GM18508 (cell line): ENCODE measurements at regions not wholly inside any gene's neighbourhood (a gene's known extent, or its start where the extent isn't known, plus 50 kb on each side); places are given as distances from the start of the nearest gene placed in this dataset.

Experiments
- ATAC-seq: cut with Tn5 transposase; IDR thresholded peaks from one replicate; pipeline ENCODE4 v1.9.1; 2021; ENCODE audit warnings: moderate number of reproducible peaks; ENCODE audit not compliant: insufficient read depth, unreplicated experiment

GRCh38 chr5:58046371-58046770 is 413.5 kb downstream of the PLK2 start:
- ATAC-seq = no peak

DNA sequence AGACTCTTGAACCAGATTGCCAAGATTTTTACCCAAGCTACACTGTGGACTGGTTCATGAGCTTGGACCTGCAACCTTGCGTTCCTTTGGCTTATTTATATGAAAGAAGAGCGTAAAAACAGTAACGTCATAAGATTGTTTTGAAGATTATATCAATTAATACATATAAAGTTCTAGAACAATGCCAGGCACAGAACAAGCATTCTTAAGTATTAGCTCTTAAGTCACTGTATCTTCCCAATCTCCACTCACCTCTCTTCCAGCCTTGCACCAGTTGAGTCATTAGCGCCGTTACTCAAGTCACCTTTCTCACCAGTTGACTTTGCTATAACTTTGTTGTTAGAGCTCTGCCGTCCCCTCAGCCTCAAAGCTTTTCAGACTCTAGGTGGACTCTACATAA is 415.7 kb downstream of the PLK2 start:
- no peak for ATAC-seq

- ATAC-seq = no peak
These were observed 416.6 kb downstream of the PLK2 start for GRCh38 chr5:58043032-58043945.

- no peak for ATAC-seq
These were observed 418.0 kb downstream of the PLK2 start for GRCh38 chr5:58041884-58042283.

DNA sequence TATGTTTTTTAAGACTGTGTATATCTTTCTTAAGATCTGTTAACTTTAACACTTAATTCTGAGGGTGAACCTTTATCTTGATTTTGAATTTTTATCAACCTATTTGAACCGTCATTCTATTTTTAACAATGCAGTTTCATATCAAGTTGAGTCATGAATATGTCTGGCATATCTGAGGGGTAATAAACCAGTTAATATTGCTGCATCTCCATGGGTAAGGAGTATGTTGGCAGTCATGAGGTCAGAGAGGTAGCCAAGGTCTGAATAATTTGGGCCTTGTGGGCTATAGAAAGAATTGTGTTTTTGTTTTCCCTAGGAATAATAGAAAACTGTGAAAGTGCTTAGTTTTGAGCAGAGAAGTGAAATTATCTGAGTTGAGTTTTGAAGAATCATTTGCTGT is 419.0 kb downstream of the PLK2 start:
- ATAC-seq = no peak

DNA sequence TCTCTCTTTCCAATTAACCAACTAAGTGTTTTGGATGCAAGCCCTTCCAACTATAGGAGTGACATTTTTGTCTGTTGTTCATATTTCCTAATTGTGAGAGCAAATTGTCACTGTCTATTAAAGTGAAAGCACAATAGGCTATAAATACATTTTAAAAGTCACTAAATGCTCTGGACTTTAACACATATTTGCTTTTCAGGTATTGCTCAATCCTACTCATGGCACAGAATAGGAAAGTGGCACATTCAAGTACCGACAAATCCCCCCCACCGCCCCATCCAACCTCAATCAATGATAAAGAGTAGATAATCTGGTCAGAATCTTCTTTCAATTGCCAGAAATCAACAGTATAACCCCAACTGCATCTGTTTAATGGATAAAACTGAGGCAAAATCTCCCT is 419.8 kb downstream of the PLK2 start:
- no peak for ATAC-seq

GRCh38 chr5:58037899-58038298 is 422.0 kb downstream of the PLK2 start:
- ATAC-seq = no peak

DNA sequence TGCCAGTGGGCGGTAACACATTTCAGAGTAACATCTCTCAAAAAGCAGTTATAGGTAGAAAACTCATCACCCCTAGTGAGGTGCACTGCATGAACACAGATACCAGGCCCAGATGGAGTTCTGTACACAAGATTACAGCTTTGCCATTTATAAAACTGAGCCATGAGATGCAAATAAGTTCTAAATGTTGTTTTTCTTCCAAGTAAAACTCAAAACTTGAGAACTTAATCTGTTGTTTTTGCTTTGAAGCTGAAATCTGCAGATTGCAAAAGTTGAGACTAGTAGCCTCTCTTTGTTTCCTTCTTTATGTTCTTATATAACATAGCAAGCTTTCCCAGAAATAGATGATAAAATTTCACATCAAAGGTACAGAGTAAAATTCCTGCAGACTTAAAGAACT is 434.1 kb downstream of the PLK2 start:
- no peak for ATAC-seq

DNA sequence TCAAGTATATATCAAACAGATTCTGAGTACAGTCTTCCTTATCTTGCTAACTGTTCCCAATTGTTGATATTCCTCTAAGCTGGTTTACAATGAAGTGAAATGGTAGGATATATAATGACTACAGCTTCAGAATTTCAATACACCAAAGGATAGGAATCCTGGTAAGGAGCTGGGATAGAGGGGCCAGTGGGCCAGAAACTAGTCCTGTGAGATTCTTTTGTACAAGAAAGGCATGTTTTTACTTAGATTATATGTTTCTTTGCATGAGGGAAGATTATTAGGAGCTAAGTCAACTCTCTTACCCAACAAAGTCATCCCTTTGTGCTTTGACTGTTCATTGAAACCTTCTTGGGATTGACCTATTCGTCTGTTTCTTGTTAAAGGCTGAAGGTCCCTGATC is 435.7 kb downstream of the PLK2 start:
- ATAC-seq = no peak

DNA sequence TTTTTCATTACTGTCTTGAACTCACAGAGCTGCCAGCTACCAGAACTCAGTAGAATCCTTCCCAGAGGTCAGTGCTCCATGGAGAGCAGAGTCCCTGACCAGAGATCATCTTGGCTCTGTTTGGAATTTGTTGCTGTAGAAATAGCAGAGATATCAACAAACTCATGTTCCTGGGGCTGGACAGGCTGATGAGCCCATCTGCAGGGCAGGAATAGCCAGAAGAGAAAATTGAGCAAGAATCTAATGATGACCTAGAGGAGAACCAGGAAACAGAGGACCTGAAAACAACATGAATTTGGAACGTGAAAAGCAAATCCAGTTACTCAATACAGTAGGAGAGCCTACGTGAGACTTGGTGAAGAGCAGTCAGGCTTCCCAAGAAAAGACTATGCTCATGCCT is 437.8 kb downstream of the PLK2 start:
- ATAC-seq = no peak

GRCh38 chr5:58021466-58021865 is 438.4 kb downstream of the PLK2 start:
- no peak for ATAC-seq

- ATAC-seq = no peak
These were observed 440.3 kb downstream of the PLK2 start for GRCh38 chr5:58019614-58020013.

DNA sequence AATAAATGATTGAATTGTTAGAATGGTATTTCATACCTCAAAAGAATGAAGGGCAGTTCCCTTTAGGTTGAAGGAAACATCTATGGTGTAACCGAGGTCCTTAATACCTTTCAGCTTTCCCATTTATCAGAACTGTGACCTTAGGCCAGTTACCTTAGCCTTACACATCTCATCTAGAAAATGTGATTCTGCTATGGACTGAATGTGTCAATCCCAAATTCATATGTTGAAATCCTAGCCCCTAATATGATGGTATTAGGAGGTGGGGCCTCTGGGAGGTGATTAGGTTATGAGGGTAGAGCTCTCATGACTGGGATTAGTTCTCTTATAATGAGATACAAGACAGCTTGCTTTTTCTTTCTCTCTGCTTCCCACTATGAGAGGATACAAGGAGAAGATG is 441.9 kb downstream of the PLK2 start:
- ATAC-seq = no peak

- ATAC-seq = no peak
These were observed 443.0 kb downstream of the PLK2 start for GRCh38 chr5:58016877-58017276.

GRCh38 chr5:58016358-58016757 is 443.5 kb downstream of the PLK2 start:
- no peak for ATAC-seq

DNA sequence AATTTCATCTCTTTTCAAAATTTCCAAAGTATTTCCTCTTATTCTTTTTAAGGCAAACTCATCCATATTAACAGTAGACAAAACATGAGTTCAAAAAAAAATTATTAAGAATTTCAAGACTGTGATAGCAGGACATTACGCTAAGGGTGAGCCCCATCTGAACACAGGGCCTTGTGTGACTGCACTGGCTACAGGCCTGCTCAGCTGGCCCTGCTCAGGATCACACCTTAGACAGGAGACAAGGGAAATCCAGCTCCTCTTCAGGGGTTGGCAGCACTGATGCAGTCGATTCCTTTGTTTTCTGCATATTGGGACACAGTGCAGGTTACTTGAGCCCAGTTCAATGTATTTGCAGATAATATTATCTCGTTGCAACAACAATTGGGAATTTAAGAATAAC is 444.7 kb downstream of the PLK2 start:
- ATAC-seq = no peak

DNA sequence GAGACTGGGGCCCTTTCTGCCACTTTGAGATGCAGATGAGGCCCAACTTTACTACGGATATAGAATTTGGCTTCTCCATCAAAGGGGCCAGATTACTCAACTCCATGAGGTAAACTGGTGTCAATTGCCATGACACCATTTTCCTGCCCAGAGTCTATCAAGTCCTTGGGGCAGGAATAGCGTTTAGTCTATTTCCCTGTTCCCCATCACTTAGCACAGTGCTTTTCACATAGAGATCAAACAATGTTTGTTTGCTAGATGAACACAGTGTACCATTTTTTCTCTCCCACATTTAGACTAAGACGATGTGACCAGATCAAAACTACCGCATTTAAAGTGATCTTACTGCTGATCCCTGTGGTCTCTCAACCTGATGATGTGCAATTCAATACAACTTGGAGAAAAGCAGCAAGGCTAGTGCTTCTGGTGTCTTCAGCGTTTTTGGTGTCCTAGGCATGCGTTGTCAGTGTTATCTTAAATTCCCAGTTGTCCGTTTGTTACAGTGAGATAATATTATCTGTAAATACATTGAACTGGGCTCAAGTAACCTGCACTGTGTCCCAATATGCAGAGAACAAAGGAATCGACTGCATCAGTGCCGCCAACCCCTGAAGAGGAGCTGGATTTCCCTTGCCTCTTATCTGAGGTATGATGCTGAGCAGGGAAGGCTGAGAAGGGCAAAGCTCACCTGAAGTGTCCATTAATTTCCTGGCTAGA is 446.2 kb downstream of the PLK2 start:
- ATAC-seq = no peak

GRCh38 chr5:58012801-58013315 is 447.0 kb downstream of the PLK2 start:
- no peak for ATAC-seq

DNA sequence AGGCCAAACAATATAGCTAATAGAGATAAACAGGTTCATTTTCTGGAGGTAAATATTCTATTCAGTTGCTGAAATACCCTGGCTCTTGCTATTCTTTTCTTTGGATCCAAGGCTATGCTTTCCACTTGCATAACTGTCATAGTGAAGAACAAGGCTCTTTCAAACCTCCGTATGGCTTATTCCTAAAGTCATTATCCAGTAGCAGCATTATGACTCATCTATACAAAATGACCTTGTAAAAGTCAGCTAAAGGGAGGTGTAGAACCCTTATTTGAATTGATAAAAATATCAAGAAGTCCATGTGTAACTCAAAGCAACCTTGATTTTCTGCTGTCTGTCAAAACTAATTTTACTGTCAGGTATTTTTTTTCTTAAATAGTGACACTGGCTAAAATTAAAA is 447.8 kb downstream of the PLK2 start:
- ATAC-seq = no peak

- ATAC-seq = no peak
These were observed 448.6 kb downstream of the PLK2 start for GRCh38 chr5:58011301-58011700.

- no peak for ATAC-seq
These were observed 450.1 kb downstream of the PLK2 start for GRCh38 chr5:58009754-58010153.
